ENCODE measurements at regions not wholly inside any gene's neighbourhood (a gene's known extent, or its start where the extent isn't known, plus 50 kb on each side); places are given as distances from the start of the nearest gene placed in this dataset.
"Not testable (repeated sequence)": the region's sequence is repeated elsewhere in the genome, so short reads cannot be mapped to it uniquely, and the experiment has no call there.

DNA sequence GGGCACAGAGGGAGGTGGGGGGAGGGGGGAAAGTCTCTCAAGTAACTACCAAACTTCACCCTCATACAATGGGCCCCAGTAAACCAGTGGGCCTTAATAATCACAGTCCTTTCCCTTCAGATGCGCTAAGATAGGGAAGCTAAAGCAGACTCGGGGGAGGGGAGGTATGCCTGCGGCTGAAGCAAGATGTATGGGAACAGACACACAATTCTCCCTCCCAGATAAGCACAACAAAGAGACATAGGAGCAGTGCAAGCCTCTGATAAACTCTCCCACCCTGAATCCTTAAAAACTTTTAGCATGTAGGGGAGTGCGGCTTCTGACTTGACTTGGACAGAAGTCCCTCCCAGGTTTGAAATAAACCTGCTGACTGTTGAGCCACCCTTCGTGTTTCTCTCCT is 54.7 kb downstream of the PROP1 start:
- DNase-seq (ENCODE audit: low read depth), result not testable (repeated sequence)

DNA sequence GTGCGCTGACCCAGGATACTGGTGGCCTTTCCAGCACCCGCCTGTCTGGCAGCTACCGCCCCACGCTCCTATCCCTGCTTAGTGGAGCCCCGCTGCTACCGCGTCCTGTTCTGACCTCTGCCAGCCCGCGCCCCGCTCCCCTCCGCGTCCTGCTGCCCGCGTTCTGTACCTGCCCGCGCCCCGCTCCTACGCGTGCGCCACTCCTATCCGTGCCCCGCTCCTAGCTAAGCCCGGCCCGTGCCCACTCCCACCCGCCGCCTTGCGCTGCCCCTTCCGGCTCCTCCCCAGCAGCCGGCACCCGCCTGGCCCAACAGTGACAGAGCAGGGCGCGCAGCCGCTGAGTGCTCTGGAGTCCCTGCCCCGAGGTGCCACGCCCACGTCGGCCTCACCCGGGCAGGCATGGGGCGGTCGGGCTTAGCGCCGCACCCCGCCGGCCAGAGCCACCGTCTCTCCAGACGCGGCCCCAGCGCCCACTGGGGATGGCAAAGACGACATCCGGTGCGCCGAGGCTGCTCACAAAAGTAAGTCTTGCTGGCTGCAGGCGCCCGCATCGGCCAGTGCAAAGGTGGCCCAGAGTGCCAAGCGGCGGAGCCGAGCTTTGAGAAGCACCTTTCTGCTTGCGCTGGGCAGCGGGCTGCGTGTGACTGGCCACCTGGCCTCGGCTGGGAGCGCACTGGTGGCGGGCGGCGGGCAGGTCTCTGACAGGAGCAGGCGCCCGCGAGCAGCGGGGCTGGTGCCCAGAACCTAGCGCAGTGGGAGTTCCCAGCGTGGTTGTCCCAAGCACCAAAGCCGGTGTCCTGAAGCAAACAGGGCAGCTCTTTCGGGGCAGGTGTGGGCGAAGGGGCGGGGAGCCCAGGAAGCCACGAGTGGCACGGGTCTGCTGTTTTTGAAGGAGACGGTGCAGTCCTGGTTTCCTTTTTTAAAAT is 56.5 kb downstream of the PROP1 start:
- DNase-seq (ENCODE audit: low read depth), result peak; percentile 6

- DNase-seq (ENCODE audit: low read depth), result not testable (repeated sequence)
These were observed 57.3 kb downstream of the PROP1 start for GRCh38 chr5:177938767-177939166.

DNA sequence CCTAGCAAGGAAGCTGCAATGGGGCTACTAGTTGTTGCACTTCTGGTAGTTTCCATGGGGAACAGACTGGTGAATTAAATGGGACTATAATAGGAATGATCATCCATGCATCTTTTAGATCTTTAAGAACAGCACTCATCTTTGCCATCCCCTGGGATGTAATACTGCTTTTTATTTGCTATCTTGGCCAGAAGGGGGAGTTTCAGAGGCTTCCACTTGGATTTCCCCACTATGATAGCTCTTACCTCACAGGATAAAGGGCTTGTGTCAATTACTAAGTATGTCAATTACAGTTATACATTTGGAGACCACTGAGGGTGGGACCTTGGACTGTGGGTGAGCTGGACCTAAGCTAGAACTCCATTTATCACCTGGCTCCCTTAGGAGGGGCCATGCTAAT is 61.8 kb downstream of the PROP1 start:
- not testable (repeated sequence) for DNase-seq (ENCODE audit: low read depth)

- DNase-seq (ENCODE audit: low read depth), result peak; percentile 55
These were observed 65.6 kb downstream of the PROP1 start for GRCh38 chr5:177930269-177931022.

DNA sequence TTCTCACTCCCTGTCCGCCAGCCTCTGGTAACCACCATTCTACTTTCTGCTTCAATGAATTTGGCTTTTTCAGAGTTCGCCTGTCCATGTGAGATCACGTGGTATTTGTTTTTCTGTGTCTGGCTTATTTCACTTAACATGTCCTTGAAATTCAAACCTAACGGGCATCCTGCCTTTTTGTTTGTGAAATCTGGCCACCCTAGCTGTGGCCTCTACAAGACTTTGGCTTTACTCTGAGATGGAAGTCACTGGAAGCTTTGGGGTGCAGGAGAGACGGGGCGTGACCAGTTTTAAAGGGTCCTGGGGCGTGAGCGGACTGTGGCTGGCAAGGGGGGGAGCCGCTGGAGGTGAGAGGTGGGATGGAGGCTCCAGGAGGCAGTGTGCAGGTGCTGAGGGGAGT is 66.4 kb downstream of the PROP1 start:
- not testable (repeated sequence) for DNase-seq (ENCODE audit: low read depth)

DNA sequence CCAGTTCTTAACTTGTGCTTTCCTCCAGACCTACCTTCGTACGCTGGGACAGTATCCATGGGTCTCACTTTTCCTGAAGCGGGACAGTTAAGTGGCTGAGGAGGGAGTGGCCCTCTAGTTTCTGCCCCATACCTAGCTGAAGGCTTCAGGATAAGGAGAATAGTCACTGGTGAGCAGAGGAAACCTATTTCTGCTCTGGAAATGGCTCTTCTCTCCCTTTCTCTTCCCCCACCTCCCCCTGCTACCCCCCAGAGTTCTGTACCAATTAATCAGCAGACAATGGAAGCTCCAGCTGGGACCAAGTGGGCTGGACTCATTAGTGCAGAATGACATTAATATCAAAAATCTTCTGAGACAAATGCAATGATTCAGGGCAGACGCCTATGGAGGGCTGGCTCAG is 68.5 kb downstream of the PROP1 start:
- DNase-seq (ENCODE audit: low read depth), result not testable (repeated sequence)

- DNase-seq (ENCODE audit: low read depth), result not testable (repeated sequence)
These were observed 71.5 kb downstream of the PROP1 start for GRCh38 chr5:177924577-177924976.

DNA sequence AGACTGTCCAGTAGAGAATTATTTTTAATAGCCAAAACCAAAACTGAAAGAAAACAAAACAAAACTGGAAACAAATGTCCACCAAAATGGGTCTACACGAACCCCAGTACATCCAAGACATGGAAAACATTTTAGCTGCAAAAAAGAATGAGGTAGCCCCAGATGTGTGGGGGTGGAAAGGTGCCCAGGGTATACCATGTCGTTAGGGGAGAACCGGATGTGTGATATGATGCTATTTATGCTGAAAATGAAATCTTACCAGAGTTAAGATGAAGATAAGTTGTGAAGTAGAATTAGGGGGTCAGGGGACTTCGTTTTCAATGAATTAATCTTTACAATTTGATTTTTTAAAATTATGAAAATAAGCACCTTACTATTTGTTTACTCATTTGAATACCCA is 72.2 kb downstream of the PROP1 start:
- DNase-seq (ENCODE audit: low read depth), result not testable (repeated sequence)

DNA sequence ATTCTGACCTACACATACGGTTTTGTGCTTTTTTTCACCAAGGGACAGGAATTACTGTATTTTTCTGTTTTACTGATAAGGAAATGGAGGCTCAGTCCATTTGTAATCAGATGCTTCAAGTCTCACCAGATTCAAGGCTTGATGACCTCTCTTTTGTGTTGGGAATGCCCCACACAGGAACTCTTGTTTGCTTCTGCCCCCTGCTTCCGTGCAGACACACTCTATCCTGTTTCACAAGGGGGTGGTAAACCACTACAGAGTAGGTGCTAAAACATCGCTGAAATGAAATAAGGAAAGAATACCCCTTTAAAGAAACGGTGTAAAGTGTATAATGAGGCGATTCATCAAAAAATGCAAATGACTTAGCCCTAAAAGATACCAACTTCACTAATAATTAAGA is 72.9 kb downstream of the PROP1 start:
- DNase-seq (ENCODE audit: low read depth), result not testable (repeated sequence)

- not testable (repeated sequence) for DNase-seq (ENCODE audit: low read depth)
These were observed 86.8 kb downstream of the PROP1 start for GRCh38 chr5:177909261-177909660.

- DNase-seq (ENCODE audit: low read depth), result not testable (repeated sequence)
These were observed 93.2 kb downstream of the PROP1 start for GRCh38 chr5:177902806-177903205.

- DNase-seq (ENCODE audit: low read depth), result not testable (repeated sequence)
These were observed 96.0 kb downstream of the PROP1 start for GRCh38 chr5:177900066-177900465.

DNA sequence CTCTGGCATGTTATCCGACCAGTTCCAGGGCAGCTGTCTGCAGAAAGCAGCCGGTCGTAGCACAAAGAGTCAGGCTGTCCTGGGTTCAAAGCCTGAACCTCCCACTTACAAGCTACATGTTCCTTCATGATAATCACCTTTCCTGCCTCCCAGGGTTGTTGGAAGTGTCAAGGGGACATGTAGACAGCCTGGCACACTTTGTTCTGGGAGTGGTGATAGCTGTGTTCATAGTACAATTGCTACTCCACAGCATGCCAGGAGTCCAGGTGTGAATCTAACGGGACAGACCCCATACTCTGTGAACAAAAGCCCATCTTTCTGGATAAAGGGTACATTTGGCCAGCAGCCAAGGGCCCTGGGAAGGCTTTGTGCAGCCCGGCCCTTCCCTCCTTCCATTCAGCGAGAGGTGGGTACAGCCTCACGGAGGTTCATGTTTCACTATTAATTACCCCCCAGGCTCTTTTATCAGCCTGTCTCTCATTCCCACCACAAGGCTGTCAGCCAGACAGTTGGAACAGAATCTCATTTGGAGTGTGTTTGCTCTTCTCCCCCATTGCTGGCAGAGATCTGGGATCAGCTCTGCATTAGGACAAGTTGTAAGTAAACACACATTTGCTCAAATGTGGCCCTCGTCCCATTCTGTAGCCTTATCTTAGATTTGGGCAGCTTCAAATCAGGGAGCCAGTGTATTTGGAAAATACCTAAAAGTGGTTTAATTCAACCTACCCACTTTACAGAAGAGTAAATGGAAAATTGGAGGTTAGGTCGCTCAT is 101.2 kb downstream of the PROP1 start:
- DNase-seq (ENCODE audit: low read depth), result not testable (repeated sequence)

DNA sequence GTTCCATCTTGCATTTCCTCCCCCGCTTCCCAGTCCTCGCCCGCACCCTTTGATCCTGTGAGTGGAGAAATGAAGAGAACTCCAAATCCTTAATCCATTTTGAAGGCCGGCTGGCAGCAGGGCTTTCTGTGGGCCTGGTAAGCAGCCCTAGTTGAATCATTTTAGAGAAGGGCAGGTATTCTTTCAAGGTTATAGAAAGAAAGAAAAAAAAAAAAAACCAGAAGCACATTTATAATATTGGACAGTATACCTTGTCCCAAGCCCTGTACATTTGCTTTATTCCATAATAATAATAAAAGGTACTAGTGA is 103.7 kb downstream of the PROP1 start:
- DNase-seq (ENCODE audit: low read depth), result not testable (repeated sequence)

GRCh38 chr5:177891547-177892356 is 104.3 kb downstream of the PROP1 start:
- not testable (repeated sequence) for DNase-seq (ENCODE audit: low read depth)

- not testable (repeated sequence) for DNase-seq (ENCODE audit: low read depth)
These were observed 100.6 kb upstream of the FAM153A start for GRCh38 chr5:177883295-177883694.

DNA sequence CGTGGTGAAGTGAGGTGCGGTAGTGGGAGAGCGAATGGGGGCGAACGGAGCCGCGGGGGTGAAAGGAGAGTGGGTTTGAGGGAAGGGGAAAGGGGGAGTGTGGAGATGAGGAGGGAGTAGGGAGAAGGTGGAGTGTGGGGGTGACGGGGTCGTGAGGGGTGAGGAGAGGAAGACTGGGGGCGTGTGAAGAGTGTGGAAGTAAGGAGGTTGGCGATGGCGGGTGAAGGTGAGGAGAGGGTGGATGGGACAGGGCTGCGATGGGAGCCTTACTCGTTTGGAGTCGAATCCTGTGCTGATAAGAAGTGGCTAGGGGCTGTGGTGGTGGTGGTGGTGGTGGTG is 93.2 kb upstream of the FAM153A start:
- not testable (repeated sequence) for DNase-seq (ENCODE audit: low read depth)

- DNase-seq (ENCODE audit: low read depth), result not testable (repeated sequence)
These were observed 92.6 kb upstream of the FAM153A start for GRCh38 chr5:177875013-177875899.
